DND-41 (cell line): ENCODE measurements at regions not wholly inside any gene's neighbourhood (a gene's known extent, or its start where the extent isn't known, plus 50 kb on each side); places are given as distances from the start of the nearest gene placed in this dataset.

ENCODE experiments used
- CTCF ChIP-seq: IDR thresholded peaks from 2 replicates; pipeline ENCODE4 v1.5.1; 2012; ENCODE audit warnings: borderline replicate concordance, low read length, moderate library complexity, mild to moderate bottlenecking; ENCODE audit not compliant: poor library complexity, severe bottlenecking; ENCODE audit errors: extremely low read depth
- EZH2 ChIP-seq: IDR thresholded peaks from 3 replicates; pipeline ENCODE4 v1.6.1; 2012; ENCODE audit warnings: borderline replicate concordance, low read depth, mild to moderate bottlenecking, moderate library complexity, low read length, inconsistent platforms; ENCODE audit not compliant: severe bottlenecking

GRCh38 chr14:94888121-94888520 lies 118.2 kb upstream of the GSC start:
- TF ChIP-seq CTCF (no peak), EZH2 (no peak)
